Body of pancreas (tissue), 4 donors: ENCODE measurements at regions not wholly inside any gene's neighbourhood (a gene's known extent, or its start where the extent isn't known, plus 50 kb on each side); places are given as distances from the start of the nearest gene placed in this dataset.

Source experiments
- CTCF ChIP-seq, 7 experiments: fragments of 450-650 bp in 4 of 7; fragments of 200-600 bp in 3 of 7; sonication (generic) in 3 of 7; IDR thresholded peaks; one replicate each; pipeline ENCODE4 v1.5.1; 2016 to 2019; ENCODE audit warnings: antibody characterized with exemption in 7 of 7
- POLR2A ChIP-seq, 3 donors: fragments of 450-650 bp; IDR thresholded peaks; one replicate each; pipeline ENCODE4 v1.6.1; 2016; ENCODE audit warnings: antibody characterized with exemption in 3 of 3, mild to moderate bottlenecking in 2 of 3

GRCh38 chr20:60804918-60805630, 447.0 kb upstream of the CDH4 start:
- TF ChIP-seq CTCF (IDR thresholded peaks at IDR 0.05): no peak
- no peak for TF ChIP-seq POLR2A (IDR thresholded peaks at IDR 0.05)
